ENCODE measurements at regions not wholly inside any gene's neighbourhood (a gene's known extent, or its start where the extent isn't known, plus 50 kb on each side); places are given as distances from the start of the nearest gene placed in this dataset.

DNA sequence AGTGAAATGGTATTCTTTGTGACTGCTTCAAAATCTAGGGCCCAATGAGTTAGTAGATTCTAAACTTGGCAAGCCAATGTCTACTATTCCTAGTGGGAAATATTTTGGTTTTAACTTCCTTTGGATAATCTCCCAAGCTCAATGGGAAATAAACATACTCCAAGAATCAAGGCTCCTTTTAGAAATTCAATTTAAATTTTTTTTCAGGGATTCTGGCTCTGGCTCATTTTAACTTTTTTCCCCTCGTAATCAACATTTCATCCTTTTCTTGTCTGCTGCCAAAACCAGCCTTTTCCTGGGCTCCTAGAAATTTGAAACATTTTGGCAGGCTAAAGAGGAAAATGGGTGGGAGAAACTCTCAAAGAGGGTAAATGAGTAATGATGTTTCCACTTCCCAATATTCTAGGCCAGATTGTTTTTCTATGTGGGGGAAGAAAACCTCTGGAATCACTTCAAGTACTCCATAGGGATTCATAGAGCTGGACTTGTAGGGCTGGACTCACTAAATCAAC is 85.6 kb upstream of the AGR3 start:
- no peak overlapping the region for H3K27ac Mint-ChIP-seq
- TF ChIP-seq, protein P1, sequence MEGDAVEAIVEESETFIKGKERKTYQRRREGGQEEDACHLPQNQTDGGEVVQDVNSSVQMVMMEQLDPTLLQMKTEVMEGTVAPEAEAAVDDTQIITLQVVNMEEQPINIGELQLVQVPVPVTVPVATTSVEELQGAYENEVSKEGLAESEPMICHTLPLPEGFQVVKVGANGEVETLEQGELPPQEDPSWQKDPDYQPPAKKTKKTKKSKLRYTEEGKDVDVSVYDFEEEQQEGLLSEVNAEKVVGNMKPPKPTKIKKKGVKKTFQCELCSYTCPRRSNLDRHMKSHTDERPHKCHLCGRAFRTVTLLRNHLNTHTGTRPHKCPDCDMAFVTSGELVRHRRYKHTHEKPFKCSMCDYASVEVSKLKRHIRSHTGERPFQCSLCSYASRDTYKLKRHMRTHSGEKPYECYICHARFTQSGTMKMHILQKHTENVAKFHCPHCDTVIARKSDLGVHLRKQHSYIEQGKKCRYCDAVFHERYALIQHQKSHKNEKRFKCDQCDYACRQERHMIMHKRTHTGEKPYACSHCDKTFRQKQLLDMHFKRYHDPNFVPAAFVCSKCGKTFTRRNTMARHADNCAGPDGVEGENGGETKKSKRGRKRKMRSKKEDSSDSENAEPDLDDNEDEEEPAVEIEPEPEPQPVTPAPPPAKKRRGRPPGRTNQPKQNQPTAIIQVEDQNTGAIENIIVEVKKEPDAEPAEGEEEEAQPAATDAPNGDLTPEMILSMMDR (IDR thresholded peaks at IDR 0.05; ENCODE audit: unreplicated experiment), result no peak
- no peaks in the 10 kb centered on the region for H3K36me3 Mint-ChIP-seq (ENCODE audit: insufficient read depth)
- peaks cover 5% of the 10 kb centered on the region for H3K4me1 Mint-ChIP-seq (ENCODE audit: low read depth)
- no peak for DNase-seq (ENCODE audit: low spot score, unreplicated experiment)
- H3K27me3 Mint-ChIP-seq, result peaks cover 3% of the 10 kb centered on the region
- no peak overlapping the region for H3K4me3 Mint-ChIP-seq (ENCODE audit: low read depth)
- peaks cover 11% of the 10 kb centered on the region for H3K9me3 Mint-ChIP-seq (ENCODE audit: low read depth)

DNA sequence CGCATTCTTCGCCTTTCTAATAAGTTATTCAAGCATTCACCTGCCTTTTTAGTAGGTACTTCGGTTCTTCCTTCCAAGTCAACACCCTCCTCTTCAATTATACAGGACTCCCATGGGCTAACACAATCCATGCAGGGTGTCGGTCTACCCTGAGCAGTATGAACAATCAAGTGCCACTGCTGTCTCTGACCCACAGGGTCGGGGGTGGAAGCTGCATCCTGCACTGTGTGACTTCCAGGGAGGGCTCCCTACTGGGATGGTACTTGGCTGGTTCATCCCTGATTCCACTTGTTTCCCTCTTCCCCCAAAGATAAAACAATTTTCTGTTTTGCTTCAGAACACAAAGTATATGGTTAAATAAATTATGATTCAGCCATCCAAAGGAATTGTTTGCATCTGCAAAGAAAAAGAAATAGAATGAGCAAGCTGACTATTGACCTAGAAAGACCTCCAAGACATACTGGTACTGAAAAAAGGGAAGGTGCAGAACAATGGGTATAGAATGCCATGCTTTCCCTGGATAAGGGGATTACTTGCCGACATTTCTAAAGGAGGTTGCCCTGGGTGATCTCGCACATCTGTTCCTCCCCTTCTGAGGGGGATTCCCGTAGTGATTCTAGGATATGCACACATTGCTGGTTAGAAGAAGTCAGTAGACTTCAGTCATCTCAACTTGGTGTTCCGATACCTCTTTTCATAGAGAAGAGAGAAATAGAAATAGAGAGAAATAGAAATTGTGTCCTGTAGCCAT is 89.1 kb upstream of the AGR3 start:
- H3K27me3 Mint-ChIP-seq, result peaks cover 3% of the 10 kb centered on the region
- H3K36me3 Mint-ChIP-seq (ENCODE audit: insufficient read depth), result no peaks in the 10 kb centered on the region
- no peak overlapping the region for H3K4me3 Mint-ChIP-seq (ENCODE audit: low read depth)
- H3K4me1 Mint-ChIP-seq (ENCODE audit: low read depth), result no peaks in the 10 kb centered on the region
- no peak for DNase-seq (ENCODE audit: low spot score, unreplicated experiment)
- H3K27ac Mint-ChIP-seq, result no peak overlapping the region
- TF ChIP-seq, protein P1 (IDR thresholded peaks at IDR 0.05; ENCODE audit: unreplicated experiment), result no peak
- peaks cover 4% of the 10 kb centered on the region for H3K9me3 Mint-ChIP-seq (ENCODE audit: low read depth)

DNA sequence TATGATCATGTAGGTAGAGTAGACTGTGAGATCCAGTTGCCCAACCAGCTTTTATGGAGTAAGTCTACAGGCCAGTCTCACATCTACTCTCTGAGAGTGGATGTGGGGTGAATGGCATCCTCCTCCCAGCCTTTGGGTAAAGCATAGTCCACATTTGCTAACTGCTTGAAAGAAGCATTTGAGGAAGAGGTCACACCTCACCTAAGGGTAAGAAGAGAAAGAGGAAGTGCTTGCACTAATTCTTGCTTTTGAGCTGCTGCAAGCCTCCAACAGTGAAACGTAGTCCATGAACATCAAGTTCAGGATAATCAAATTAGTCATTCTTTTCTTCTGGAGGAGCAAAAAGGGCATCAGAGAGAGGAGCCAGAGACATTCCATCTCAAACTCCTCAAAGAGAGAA is 93.9 kb upstream of the AGR3 start:
- Mint-ChIP-seq H3K4me3 (ENCODE audit: low read depth) (no peak overlapping the region), H3K9me3 (ENCODE audit: low read depth) (no peaks in the 10 kb centered on the region), H3K27me3 (peaks cover 15% of the 10 kb centered on the region), H3K36me3 (ENCODE audit: insufficient read depth) (no peaks in the 10 kb centered on the region), H3K4me1 (ENCODE audit: low read depth) (peaks cover 2% of the 10 kb centered on the region), H3K27ac (no peak overlapping the region)
- DNase-seq (ENCODE audit: low spot score, unreplicated experiment), result no peak
- TF ChIP-seq, protein P1 (IDR thresholded peaks at IDR 0.05; ENCODE audit: unreplicated experiment), result no peak

- no peaks in the 10 kb centered on the region for H3K9me3 Mint-ChIP-seq (ENCODE audit: low read depth)
- H3K4me1 Mint-ChIP-seq (ENCODE audit: low read depth), result peaks cover 13% of the 10 kb centered on the region
- no peaks in the 10 kb centered on the region for H3K36me3 Mint-ChIP-seq (ENCODE audit: insufficient read depth)
- no peak overlapping the region for H3K27ac Mint-ChIP-seq
- TF ChIP-seq, protein P1 (IDR thresholded peaks at IDR 0.05; ENCODE audit: unreplicated experiment), result no peak
- H3K4me3 Mint-ChIP-seq (ENCODE audit: low read depth), result no peak overlapping the region
- no peak for DNase-seq (ENCODE audit: low spot score, unreplicated experiment)
- peaks cover 15% of the 10 kb centered on the region for H3K27me3 Mint-ChIP-seq
Observed at GRCh38 chr7:16978358-16979244, 96.8 kb upstream of the AGR3 start.

DNA sequence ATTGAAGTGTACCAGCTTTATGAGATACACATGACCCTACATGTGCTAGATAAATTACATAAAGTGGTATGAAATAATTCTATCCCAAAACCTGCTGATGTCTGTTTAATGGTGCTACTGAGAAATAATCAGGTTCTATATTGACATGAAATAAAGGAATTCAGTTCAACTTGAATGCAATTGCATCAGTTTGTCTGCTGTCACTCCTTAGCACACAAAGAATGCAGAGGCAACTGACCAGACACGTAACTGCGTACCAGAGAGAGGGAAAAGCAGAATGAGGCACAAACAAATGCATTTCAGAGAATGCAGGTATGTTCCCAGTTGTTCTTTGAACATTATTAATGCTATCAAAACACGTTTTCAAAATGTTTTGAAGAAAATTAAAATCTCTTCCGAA is 98.8 kb upstream of the AGR3 start:
- no peak overlapping the region for H3K4me3 Mint-ChIP-seq (ENCODE audit: low read depth)
- DNase-seq (ENCODE audit: low spot score, unreplicated experiment), result no peak
- H3K27ac Mint-ChIP-seq, result no peak overlapping the region
- H3K36me3 Mint-ChIP-seq (ENCODE audit: insufficient read depth), result no peaks in the 10 kb centered on the region
- H3K9me3 Mint-ChIP-seq (ENCODE audit: low read depth), result no peaks in the 10 kb centered on the region
- H3K27me3 Mint-ChIP-seq, result peaks cover 15% of the 10 kb centered on the region
- TF ChIP-seq, protein P1 (IDR thresholded peaks at IDR 0.05; ENCODE audit: unreplicated experiment), result no peak
- H3K4me1 Mint-ChIP-seq (ENCODE audit: low read depth), result peaks cover 13% of the 10 kb centered on the region
